NCI-H1436 treated with DMSO at 0.1 percent for 48 hours (cell line): ENCODE measurements at regions not wholly inside any gene's neighbourhood (a gene's known extent, or its start where the extent isn't known, plus 50 kb on each side); places are given as distances from the start of the nearest gene placed in this dataset.
"Not testable (repeated sequence)": the region's sequence is repeated elsewhere in the genome, so short reads cannot be mapped to it uniquely, and the experiment has no call there.

Experiments used
- DNase-seq: peaks from one replicate; lab custom pipeline; 2025; lab: John Stamatoyannopoulos, UW

GRCh38 chr6:144534180-144534579, 249.0 kb downstream of the UTRN start:
- no peak for DNase-seq

GRCh38 chr6:144535630-144536029, 250.5 kb downstream of the UTRN start:
- DNase-seq, result no peak

DNA sequence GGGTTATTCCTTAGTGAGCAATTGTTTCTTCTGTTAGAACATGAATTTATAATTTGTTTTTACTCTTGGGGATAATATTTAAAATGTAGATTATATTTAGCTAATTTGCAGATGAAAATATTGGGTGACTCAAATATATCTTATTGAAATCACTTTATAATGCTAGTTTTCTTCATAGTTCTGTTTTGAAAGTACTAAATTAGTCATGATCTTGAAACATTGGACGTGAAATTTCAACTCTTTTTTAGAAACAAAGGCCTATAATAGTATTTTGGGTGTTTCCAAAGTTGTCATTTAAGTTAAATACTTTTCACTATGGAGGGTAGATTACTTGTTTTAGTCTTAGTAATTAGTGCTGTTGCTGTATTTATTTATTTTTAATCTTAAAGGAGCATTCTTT, 250.9 kb downstream of the UTRN start:
- no peak for DNase-seq

- no peak for DNase-seq
Observed at GRCh38 chr6:144543006-144543871, 258.1 kb downstream of the UTRN start.

- DNase-seq, result no peak
Observed at GRCh38 chr6:144544266-144544830, 259.2 kb downstream of the UTRN start.

- DNase-seq, result no peak
Observed at GRCh38 chr6:144546807-144547206, 261.7 kb downstream of the UTRN start.

GRCh38 chr6:144547409-144547808, 262.3 kb downstream of the UTRN start:
- DNase-seq, result no peak

DNA sequence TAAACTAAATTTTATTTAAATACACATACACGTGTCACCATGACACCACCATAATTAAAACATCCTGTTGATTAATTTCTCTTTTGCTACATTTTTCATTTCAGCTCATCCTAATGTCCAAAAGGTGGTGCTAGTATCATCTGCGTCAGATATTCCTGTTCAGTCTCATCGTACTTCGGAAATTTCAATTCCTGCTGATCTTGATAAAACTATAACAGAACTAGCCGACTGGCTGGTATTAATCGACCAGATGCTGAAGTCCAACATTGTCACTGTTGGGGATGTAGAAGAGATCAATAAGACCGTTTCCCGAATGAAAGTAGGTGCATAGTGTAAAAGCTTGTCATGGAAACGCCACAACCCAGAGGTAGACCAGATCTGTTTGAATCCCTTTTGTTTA, 263.4 kb downstream of the UTRN start:
- DNase-seq, result no peak

DNA sequence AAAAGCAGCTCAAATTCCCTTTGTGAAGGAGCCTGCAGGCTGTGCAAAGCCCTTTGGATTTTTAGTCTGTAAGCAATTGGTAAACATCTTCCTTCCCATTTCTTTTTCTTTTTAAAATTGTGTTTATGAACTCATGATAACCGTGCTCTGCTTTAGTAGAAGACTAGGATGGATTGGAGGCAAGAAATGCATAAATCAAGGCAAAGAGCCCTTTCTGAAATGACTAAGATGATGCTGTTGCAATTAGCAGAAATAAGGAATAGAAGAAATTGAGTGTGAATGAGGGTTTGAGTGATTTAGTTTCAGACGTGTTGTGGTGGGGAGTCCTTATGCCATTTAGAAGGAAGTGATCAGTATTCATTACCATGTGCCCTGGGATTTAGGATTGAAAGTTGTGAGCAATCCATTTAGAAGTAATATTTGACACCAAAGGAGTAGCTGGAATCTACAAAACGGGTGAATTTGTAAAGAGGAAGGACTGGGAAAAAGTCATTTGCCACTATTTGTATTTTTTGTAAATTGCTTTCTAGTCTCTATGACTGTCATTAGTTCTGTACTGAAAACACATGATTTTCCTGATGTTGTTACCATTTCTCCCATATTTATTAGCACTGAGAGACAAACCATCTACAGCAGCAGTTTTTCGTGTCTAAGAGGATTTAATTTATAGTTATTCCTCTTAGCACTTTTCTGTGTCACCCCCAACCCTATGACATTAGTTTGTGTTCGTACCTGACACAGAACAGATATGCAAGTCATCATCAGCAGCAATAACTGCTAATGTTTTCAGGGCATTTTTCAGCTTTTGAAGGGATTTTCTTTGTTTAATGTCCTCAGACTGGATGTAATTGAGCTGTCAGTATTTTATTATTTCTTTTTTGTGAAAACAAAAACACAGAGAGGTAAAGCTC, 265.0 kb downstream of the UTRN start:
- no peak for DNase-seq

- no peak for DNase-seq
Observed at GRCh38 chr6:144551339-144551738, 266.2 kb downstream of the UTRN start.

GRCh38 chr6:144555066-144555465, 269.9 kb downstream of the UTRN start:
- DNase-seq, result no peak

GRCh38 chr6:144559865-144560593, 274.9 kb downstream of the UTRN start:
- DNase-seq, result no peak

DNA sequence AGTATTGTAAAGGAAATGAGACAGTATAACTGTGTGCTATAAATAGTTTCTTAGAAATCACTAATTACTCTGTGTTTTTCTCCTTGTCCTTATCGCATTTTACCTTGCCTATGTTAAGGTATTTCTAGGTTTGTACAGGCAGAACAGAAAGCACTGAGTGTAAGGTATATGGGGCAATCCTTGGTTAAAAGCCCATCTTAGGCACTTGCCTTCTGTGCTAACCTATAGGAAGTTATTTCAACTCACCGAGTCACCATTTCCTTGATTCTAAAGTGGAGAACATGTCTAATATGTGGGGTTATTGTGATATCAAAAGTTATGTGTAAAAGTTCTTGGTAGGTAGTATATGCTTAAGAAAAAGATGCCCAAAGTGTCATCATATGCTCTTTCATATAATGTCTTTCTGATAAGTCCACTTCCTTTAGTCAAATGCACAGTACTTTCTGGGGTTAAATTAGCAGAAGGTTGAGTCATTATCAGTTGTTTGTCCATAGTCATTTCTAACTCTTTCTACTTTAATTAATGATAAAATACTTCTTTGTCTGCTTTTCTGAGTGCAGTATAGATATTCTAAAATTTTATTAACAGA, 276.4 kb downstream of the UTRN start:
- DNase-seq, result no peak

DNA sequence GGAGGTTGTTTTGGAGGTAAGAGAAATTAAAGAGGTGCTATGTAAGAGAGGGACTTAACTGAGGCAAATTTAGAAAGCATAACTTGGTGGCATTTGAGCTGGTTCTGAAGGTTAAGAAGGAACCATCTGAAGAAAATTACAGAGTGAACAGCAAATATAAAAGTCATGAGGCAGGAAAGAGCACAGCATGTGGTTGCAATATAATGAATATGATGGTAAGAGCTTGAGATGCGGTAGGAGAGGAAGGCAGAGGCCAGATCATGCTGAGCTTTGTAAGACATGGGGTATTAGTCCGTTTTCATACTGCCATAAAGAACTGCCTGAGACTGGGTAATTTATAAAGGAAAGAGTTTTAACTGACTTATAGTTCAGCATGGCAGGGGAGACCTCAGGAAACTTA, 279.1 kb downstream of the UTRN start:
- no peak for DNase-seq

GRCh38 chr6:144566868-144567615, 281.9 kb downstream of the UTRN start:
- DNase-seq, result no peak

DNA sequence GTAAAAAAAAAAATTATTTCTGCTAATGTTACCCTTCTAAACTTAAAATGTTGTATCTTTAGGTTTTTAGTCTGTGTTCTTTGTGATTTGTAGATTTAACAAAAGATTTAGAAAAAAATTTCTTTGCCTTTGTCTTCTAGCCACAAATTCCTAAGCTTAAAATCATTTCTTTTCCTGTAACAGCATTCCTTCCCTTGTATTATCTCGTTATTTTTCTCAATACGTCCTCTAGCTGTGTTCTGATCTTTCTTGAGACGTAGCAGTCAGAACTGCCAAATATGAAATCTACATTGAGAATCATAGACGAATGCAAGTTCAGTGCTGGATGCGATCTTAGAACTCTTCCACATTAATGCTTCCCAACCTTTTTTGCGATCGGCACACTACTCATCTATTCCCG, 283.1 kb downstream of the UTRN start:
- DNase-seq, result no peak

DNA sequence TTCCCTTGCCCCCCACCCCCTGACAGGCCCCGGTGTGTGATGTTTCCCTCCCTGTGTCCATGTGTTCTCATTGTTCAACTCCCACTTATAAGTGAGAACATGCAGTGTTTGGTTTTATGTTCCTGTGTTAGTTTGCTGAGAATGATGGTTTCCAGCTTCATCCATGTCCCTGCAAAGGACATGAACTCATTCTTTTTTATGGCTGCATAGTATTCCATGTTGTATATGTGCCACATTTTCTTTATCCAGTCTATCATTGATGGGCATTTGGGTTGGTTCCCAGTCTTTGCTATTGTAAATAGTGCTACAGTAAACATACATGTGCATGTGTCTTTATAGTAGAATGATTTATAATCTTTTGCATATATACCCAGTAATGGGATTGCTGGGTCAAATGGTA, 287.4 kb downstream of the UTRN start:
- not testable (repeated sequence) for DNase-seq

GRCh38 chr6:144574796-144575195, 289.7 kb downstream of the UTRN start:
- DNase-seq, result no peak

DNA sequence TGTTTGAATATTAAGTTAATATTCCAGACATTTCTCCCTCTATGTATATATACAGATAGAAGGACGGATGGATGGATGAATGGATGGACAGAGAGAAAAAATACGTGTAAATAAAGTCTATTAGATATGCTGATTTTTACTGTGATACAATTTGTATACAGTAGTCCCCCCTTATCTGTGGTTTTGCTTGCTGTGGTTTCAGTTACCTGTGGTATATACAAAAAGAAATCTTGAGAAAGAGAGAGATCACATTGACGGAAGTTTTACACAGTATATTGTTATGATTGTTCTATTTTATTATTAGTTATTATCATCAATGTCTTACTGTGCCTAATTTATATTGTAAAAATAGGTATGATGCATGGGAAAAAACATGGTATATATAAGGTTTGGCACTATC, 290.2 kb downstream of the UTRN start:
- no peak for DNase-seq

- DNase-seq, result no peak
Observed at GRCh38 chr6:144576871-144577270, 291.7 kb downstream of the UTRN start.
